MM.1S (cell line): ENCODE measurements at regions not wholly inside any gene's neighbourhood (a gene's known extent, or its start where the extent isn't known, plus 50 kb on each side); places are given as distances from the start of the nearest gene placed in this dataset.

Experiments
- DNase-seq: peaks from one replicate; pipeline ENCODE4 v3.0.0-alpha.2; 2015
- H2AFZ ChIP-seq: fragments of 300-600 bp; sonication (generic); 2 replicates; pipeline ENCODE4 v1.6.0; 2016; ENCODE audit warnings: antibody characterized with exemption, low read length
- H3F3A ChIP-seq: fragments of 300-600 bp; sonication (generic); 2 replicates; pipeline ENCODE4 v1.6.1; 2016; ENCODE audit warnings: mild to moderate bottlenecking, antibody characterized with exemption, low read length, moderate library complexity, mixed read lengths; ENCODE audit not compliant: insufficient read depth
- H3K27ac ChIP-seq: fragments of 300-600 bp; sonication (generic); 2 replicates; pipeline ENCODE4 v1.5.1; 2016; ENCODE audit warnings: mild to moderate bottlenecking, low read length
- H3K27me3 ChIP-seq: fragments of 300-600 bp; sonication (generic); replicated peaks from 2 replicates; pipeline ENCODE4 v1.6.0; 2016; ENCODE audit warnings: low read length; ENCODE audit not compliant: insufficient read depth
- H3K36me3 ChIP-seq: fragments of 300-600 bp; sonication (generic); replicated peaks from 2 replicates; pipeline ENCODE4 v1.6.1; 2016; ENCODE audit warnings: mild to moderate bottlenecking, low read length, mixed read lengths; ENCODE audit not compliant: insufficient read depth
- H3K4me1 ChIP-seq: fragments of 300-600 bp; sonication (generic); 2 replicates; pipeline ENCODE4 v1.6.1; 2016; ENCODE audit warnings: low read length, mixed read lengths
- H3K4me2 ChIP-seq: fragments of 300-600 bp; sonication (generic); 2 replicates; pipeline ENCODE4 v1.6.0; 2016; ENCODE audit warnings: low read depth, low read length
- H3K4me3 ChIP-seq: fragments of 300-600 bp; sonication (generic); 2 replicates; pipeline ENCODE4 v1.5.1; 2016; ENCODE audit warnings: low read length, mixed read lengths
- H3K79me2 ChIP-seq: fragments of 300-600 bp; sonication (generic); 2 replicates; pipeline ENCODE4 v1.6.1; 2016; ENCODE audit warnings: mixed run types, low read length, mixed read lengths
- H3K9ac ChIP-seq: fragments of 300-600 bp; sonication (generic); 2 replicates; pipeline ENCODE4 v1.6.1; 2016; ENCODE audit warnings: low read length, mixed read lengths
- H3K9me2 ChIP-seq: fragments of 300-600 bp; sonication (generic); replicated peaks from 2 replicates; pipeline ENCODE4 v1.6.1; 2016; ENCODE audit warnings: mild to moderate bottlenecking, low read length, mixed read lengths; ENCODE audit not compliant: insufficient read depth
- H3K9me3 ChIP-seq: fragments of 300-600 bp; sonication (generic); replicated peaks from 2 replicates; pipeline ENCODE4 v1.6.1; 2016; ENCODE audit warnings: mild to moderate bottlenecking, low read length, mixed read lengths; ENCODE audit not compliant: insufficient read depth
- H4K20me1 ChIP-seq: fragments of 300-600 bp; sonication (generic); 2 replicates; pipeline ENCODE4 v1.6.1; 2016; ENCODE audit warnings: mild to moderate bottlenecking, low read length, moderate library complexity, mixed read lengths; ENCODE audit not compliant: insufficient read depth
- EZH2 ChIP-seq: fragments of 300-600 bp; sonication (generic); optimal IDR thresholded peaks from 2 replicates; pipeline ENCODE3; 2017; ENCODE audit warnings: low read depth, mild to moderate bottlenecking, antibody characterized with exemption, low read length, mixed read lengths
- EZH2phosphoT487 ChIP-seq: fragments of 300-600 bp; sonication (generic); IDR thresholded peaks from 2 replicates; pipeline ENCODE4 v1.6.1; 2018; ENCODE audit warnings: antibody characterized with exemption, low read length
- TF ChIP-seq, protein P1 (sequence below): fragments of 300-600 bp; sonication (generic); IDR thresholded peaks from 2 replicates; pipeline ENCODE4 v1.5.1; 2016; ENCODE audit warnings: antibody characterized with exemption, low read length, mixed read lengths

GRCh38 chr3:181917027-181917426, 205.3 kb downstream of the SOX2 start:
- no peaks in the 10 kb centered on the region for H3K9me3 ChIP-seq
- no peak overlapping the region for H3K27ac ChIP-seq
- TF ChIP-seq, protein P1, sequence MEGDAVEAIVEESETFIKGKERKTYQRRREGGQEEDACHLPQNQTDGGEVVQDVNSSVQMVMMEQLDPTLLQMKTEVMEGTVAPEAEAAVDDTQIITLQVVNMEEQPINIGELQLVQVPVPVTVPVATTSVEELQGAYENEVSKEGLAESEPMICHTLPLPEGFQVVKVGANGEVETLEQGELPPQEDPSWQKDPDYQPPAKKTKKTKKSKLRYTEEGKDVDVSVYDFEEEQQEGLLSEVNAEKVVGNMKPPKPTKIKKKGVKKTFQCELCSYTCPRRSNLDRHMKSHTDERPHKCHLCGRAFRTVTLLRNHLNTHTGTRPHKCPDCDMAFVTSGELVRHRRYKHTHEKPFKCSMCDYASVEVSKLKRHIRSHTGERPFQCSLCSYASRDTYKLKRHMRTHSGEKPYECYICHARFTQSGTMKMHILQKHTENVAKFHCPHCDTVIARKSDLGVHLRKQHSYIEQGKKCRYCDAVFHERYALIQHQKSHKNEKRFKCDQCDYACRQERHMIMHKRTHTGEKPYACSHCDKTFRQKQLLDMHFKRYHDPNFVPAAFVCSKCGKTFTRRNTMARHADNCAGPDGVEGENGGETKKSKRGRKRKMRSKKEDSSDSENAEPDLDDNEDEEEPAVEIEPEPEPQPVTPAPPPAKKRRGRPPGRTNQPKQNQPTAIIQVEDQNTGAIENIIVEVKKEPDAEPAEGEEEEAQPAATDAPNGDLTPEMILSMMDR = no peak
- no peak for TF ChIP-seq EZH2phosphoT487
- no peak for TF ChIP-seq EZH2
- no peak overlapping the region for H3K4me2 ChIP-seq
- H3K4me1 ChIP-seq = peaks cover 23% of the 10 kb centered on the region
- no peaks in the 10 kb centered on the region for H3K79me2 ChIP-seq
- H3K36me3 ChIP-seq = no peaks in the 10 kb centered on the region
- no peak overlapping the region for H2AFZ ChIP-seq
- H4K20me1 ChIP-seq = no peaks in the 10 kb centered on the region
- no peak overlapping the region for H3K4me3 ChIP-seq
- H3F3A ChIP-seq = no peaks in the 10 kb centered on the region; the same call in 1 of the 2 replicates
- H3K9me2 ChIP-seq = no peaks in the 10 kb centered on the region
- H3K9ac ChIP-seq = no peak overlapping the region
- DNase-seq = no peak
- no peaks in the 10 kb centered on the region for H3K27me3 ChIP-seq

DNA sequence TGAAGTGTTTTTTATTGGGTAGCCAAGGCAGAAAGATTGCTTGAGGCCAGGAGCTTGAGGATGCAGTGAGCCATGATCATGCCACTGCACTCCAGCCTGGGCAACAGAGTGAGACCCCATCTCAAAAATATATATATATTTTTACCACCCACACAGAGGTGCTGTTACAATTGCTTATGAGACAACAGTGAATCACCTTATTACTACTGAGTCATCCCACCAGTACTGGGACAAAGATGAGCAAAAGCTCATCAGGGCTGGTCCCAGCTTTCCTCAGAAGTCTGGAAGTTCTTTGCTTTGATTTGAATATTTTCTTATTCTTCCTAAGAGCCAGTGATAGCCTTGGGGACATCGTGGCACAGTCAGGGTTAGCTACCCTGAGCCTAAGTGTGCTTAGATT, 207.7 kb downstream of the SOX2 start:
- H3K27me3 ChIP-seq = no peaks in the 10 kb centered on the region
- H4K20me1 ChIP-seq = no peaks in the 10 kb centered on the region
- no peaks in the 10 kb centered on the region for H3K9me3 ChIP-seq
- peaks cover 30% of the 10 kb centered on the region for H3K4me1 ChIP-seq
- H3K79me2 ChIP-seq = no peaks in the 10 kb centered on the region
- no peak overlapping the region for H3K4me2 ChIP-seq
- DNase-seq = no peak
- H3K4me3 ChIP-seq = no peak overlapping the region
- no peaks in the 10 kb centered on the region for H3K9me2 ChIP-seq
- no peaks in the 10 kb centered on the region for H3K36me3 ChIP-seq
- no peaks in the 10 kb centered on the region; the same call in 1 of the 2 replicates for H3F3A ChIP-seq
- no peak overlapping the region for H3K27ac ChIP-seq
- H3K9ac ChIP-seq = no peak overlapping the region
- H2AFZ ChIP-seq = no peak overlapping the region
- TF ChIP-seq EZH2 (no peak), EZH2phosphoT487 (no peak)
- TF ChIP-seq, protein P1 = no peak

GRCh38 chr3:181920409-181920808, 208.7 kb downstream of the SOX2 start:
- Histone ChIP-seq H3K79me2 (no peaks in the 10 kb centered on the region), H3K4me1 (peaks cover 30% of the 10 kb centered on the region), H3K4me3 (no peak overlapping the region), H3K9me3 (no peaks in the 10 kb centered on the region), H3K4me2 (peak overlapping the region; percentile 59; the same call in 1 of the 2 replicates), H3K36me3 (no peaks in the 10 kb centered on the region), H3K27me3 (no peaks in the 10 kb centered on the region), H4K20me1 (no peaks in the 10 kb centered on the region), H3F3A (no peaks in the 10 kb centered on the region; the same call in 1 of the 2 replicates), H2AFZ (peak overlapping the region; percentile 71; the same call in 1 of the 2 replicates), H3K27ac (peak overlapping the region; percentile 77; the same call in 1 of the 2 replicates), H3K9me2 (no peaks in the 10 kb centered on the region), H3K9ac (peak overlapping the region; percentile 5; the same call in 1 of the 2 replicates)
- no peak for TF ChIP-seq EZH2phosphoT487
- TF ChIP-seq, protein P1 = no peak
- no peak for TF ChIP-seq EZH2
- no peak for DNase-seq
